ENCODE measurements at regions not wholly inside any gene's neighbourhood (a gene's known extent, or its start where the extent isn't known, plus 50 kb on each side); places are given as distances from the start of the nearest gene placed in this dataset.

- no peak for TF ChIP-seq CTCF (IDR thresholded peaks at IDR 0.05)
- TF ChIP-seq POLR2A (IDR thresholded peaks at IDR 0.05): no peak
These were observed 64.0 kb upstream of the ZSWIM2 start for GRCh38 chr2:186912979-186913378.
